Activated T-helper 2 cell treated with anti-CD3 and anti-CD28 coated beads, Interferon-gamma antibody, Interleukin-2, Interleukin-4, amounts not matched to agents 10 μg/mL and 5 μg/mL and 100 μg/mL, durations not matched to agents 14 hours and 24 hours and 36 hours (primary cell): ENCODE measurements at regions not wholly inside any gene's neighbourhood (a gene's known extent, or its start where the extent isn't known, plus 50 kb on each side); places are given as distances from the start of the nearest gene placed in this dataset.

Source experiments
- DNase-seq: peaks from one replicate; pipeline ENCODE4 v3.0.0; 2021; ENCODE audit warnings: low spot score
- H3K27ac Mint-ChIP-seq: one replicate; pipeline ENCODE4 v1.8.0; 2021; ENCODE audit warnings: mixed read lengths
- H3K27me3 Mint-ChIP-seq: one replicate; pipeline ENCODE4 v1.8.0; 2021; ENCODE audit warnings: low read depth, mixed read lengths
- H3K36me3 Mint-ChIP-seq: one replicate; pipeline ENCODE4 v1.8.0; 2021; ENCODE audit warnings: low read depth, mixed read lengths
- H3K4me1 Mint-ChIP-seq: one replicate; pipeline ENCODE4 v1.8.0; 2021; ENCODE audit warnings: low read depth, mixed read lengths
- H3K4me3 Mint-ChIP-seq: one replicate; pipeline ENCODE4 v1.8.0; 2021; ENCODE audit warnings: low read depth, mild to moderate bottlenecking, moderate library complexity, mixed read lengths
- H3K9me3 Mint-ChIP-seq: one replicate; pipeline ENCODE4 v1.8.0; 2021; ENCODE audit warnings: mixed read lengths
- intact Hi-C: fragments of 100-400 bp; cut with micrococcal nuclease; formaldehyde crosslinking; loops from one replicate; pipeline ENCODE4 v1.15.1; 2023

GRCh38 chr10:61332581-61332980 lies 120.6 kb downstream of the TMEM26 start:
- intact Hi-C loops: no loop called here
- Mint-ChIP-seq H3K27me3 (peaks cover 1% of the 10 kb centered on the region), H3K4me3 (no peak overlapping the region), H3K9me3 (peaks cover 4% of the 10 kb centered on the region), H3K36me3 (no peaks in the 10 kb centered on the region), H3K4me1 (peaks cover 3% of the 10 kb centered on the region), H3K27ac (no peak overlapping the region)
- no peak for DNase-seq

- Mint-ChIP-seq H3K36me3 (no peaks in the 10 kb centered on the region), H3K4me3 (no peak overlapping the region), H3K4me1 (peaks cover 3% of the 10 kb centered on the region), H3K9me3 (peaks cover 4% of the 10 kb centered on the region), H3K27me3 (peaks cover 11% of the 10 kb centered on the region), H3K27ac (no peak overlapping the region)
- no peak for DNase-seq
- intact Hi-C loops: no loop called here
Measured at GRCh38 chr10:61330669-61331068, 122.5 kb downstream of the TMEM26 start.

GRCh38 chr10:61329854-61330253 lies 123.3 kb downstream of the TMEM26 start:
- Mint-ChIP-seq H3K4me1 (no peaks in the 10 kb centered on the region), H3K4me3 (no peak overlapping the region), H3K36me3 (no peaks in the 10 kb centered on the region), H3K27ac (no peak overlapping the region), H3K9me3 (no peaks in the 10 kb centered on the region), H3K27me3 (peaks cover 16% of the 10 kb centered on the region)
- intact Hi-C loops: no loop called here
- no peak for DNase-seq

- intact Hi-C loops: no loop called here
- Mint-ChIP-seq H3K36me3 (no peaks in the 10 kb centered on the region), H3K9me3 (no peaks in the 10 kb centered on the region), H3K27ac (no peak overlapping the region), H3K4me3 (no peak overlapping the region), H3K27me3 (peaks cover 34% of the 10 kb centered on the region), H3K4me1 (no peaks in the 10 kb centered on the region)
- DNase-seq: no peak
Measured at GRCh38 chr10:61325223-61325960, 127.8 kb downstream of the TMEM26 start.

- intact Hi-C loops: no loop called here
- H3K27me3 Mint-ChIP-seq: peaks cover 34% of the 10 kb centered on the region
- H3K9me3 Mint-ChIP-seq: no peaks in the 10 kb centered on the region
- H3K4me3 Mint-ChIP-seq: no peak overlapping the region
- no peak overlapping the region for H3K27ac Mint-ChIP-seq
- H3K4me1 Mint-ChIP-seq: no peaks in the 10 kb centered on the region
- no peaks in the 10 kb centered on the region for H3K36me3 Mint-ChIP-seq
- DNase-seq: no peak
Measured at GRCh38 chr10:61323726-61324125, 129.5 kb downstream of the TMEM26 start.

GRCh38 chr10:61321041-61321857 lies 131.9 kb downstream of the TMEM26 start:
- peaks cover 34% of the 10 kb centered on the region for H3K27me3 Mint-ChIP-seq
- H3K27ac Mint-ChIP-seq: no peak overlapping the region
- no peak for DNase-seq
- no peaks in the 10 kb centered on the region for H3K36me3 Mint-ChIP-seq
- no peak overlapping the region for H3K4me3 Mint-ChIP-seq
- intact Hi-C loops: no loop called here
- H3K9me3 Mint-ChIP-seq: no peaks in the 10 kb centered on the region
- no peaks in the 10 kb centered on the region for H3K4me1 Mint-ChIP-seq

- Mint-ChIP-seq H3K4me1 (peaks cover 2% of the 10 kb centered on the region), H3K27ac (no peak overlapping the region), H3K27me3 (peaks cover 38% of the 10 kb centered on the region), H3K9me3 (no peaks in the 10 kb centered on the region), H3K36me3 (no peaks in the 10 kb centered on the region), H3K4me3 (no peak overlapping the region)
- intact Hi-C loops: no loop called here
- DNase-seq: no peak
Measured at GRCh38 chr10:61320257-61320587, 133.0 kb downstream of the TMEM26 start.

GRCh38 chr10:61319386-61320256 lies 133.6 kb downstream of the TMEM26 start:
- Mint-ChIP-seq H3K4me1 (peaks cover 4% of the 10 kb centered on the region), H3K27me3 (peaks cover 32% of the 10 kb centered on the region), H3K9me3 (no peaks in the 10 kb centered on the region), H3K36me3 (peaks cover 1% of the 10 kb centered on the region), H3K27ac (no peak overlapping the region), H3K4me3 (no peak overlapping the region)
- intact Hi-C loops: no loop called here
- DNase-seq: no peak

GRCh38 chr10:61318429-61318828 lies 134.8 kb downstream of the TMEM26 start:
- Mint-ChIP-seq H3K27me3 (peaks cover 27% of the 10 kb centered on the region), H3K27ac (no peak overlapping the region), H3K4me1 (peaks cover 14% of the 10 kb centered on the region), H3K36me3 (peaks cover 5% of the 10 kb centered on the region), H3K9me3 (no peaks in the 10 kb centered on the region), H3K4me3 (no peak overlapping the region)
- no peak for DNase-seq
- intact Hi-C loops: no loop called here

GRCh38 chr10:61317706-61318105 lies 135.5 kb downstream of the TMEM26 start:
- Mint-ChIP-seq H3K4me3 (no peak overlapping the region), H3K36me3 (peaks cover 5% of the 10 kb centered on the region), H3K4me1 (peaks cover 17% of the 10 kb centered on the region), H3K27ac (no peak overlapping the region), H3K27me3 (peaks cover 22% of the 10 kb centered on the region), H3K9me3 (no peaks in the 10 kb centered on the region)
- intact Hi-C loops: no loop called here
- no peak for DNase-seq

- intact Hi-C loops: no loop called here
- Mint-ChIP-seq H3K4me1 (peaks cover 17% of the 10 kb centered on the region), H3K9me3 (peaks cover 2% of the 10 kb centered on the region), H3K27me3 (peaks cover 19% of the 10 kb centered on the region), H3K27ac (no peak overlapping the region), H3K36me3 (peaks cover 5% of the 10 kb centered on the region), H3K4me3 (no peak overlapping the region)
- no peak for DNase-seq
Measured at GRCh38 chr10:61316676-61317265, 136.4 kb downstream of the TMEM26 start.

GRCh38 chr10:61314273-61314672 lies 138.9 kb downstream of the TMEM26 start:
- no peak for DNase-seq
- intact Hi-C loops: no loop called here
- peaks cover 37% of the 10 kb centered on the region for H3K27me3 Mint-ChIP-seq
- peaks cover 7% of the 10 kb centered on the region for H3K9me3 Mint-ChIP-seq
- H3K4me3 Mint-ChIP-seq: no peak overlapping the region
- H3K27ac Mint-ChIP-seq: no peak overlapping the region
- H3K4me1 Mint-ChIP-seq: peaks cover 17% of the 10 kb centered on the region
- peaks cover 5% of the 10 kb centered on the region for H3K36me3 Mint-ChIP-seq
